ENCODE measurements at regions not wholly inside any gene's neighbourhood (a gene's known extent, or its start where the extent isn't known, plus 50 kb on each side); places are given as distances from the start of the nearest gene placed in this dataset.

- no peak for DNase-seq (ENCODE audit: low read depth)
Observed at GRCh38 chr6:153625089-153625488, 414.0 kb upstream of the OPRM1 start.

GRCh38 chr6:153624528-153624927 lies 414.5 kb upstream of the OPRM1 start:
- no peak for DNase-seq (ENCODE audit: low read depth)

GRCh38 chr6:153623496-153623895 lies 415.5 kb upstream of the OPRM1 start:
- no peak for DNase-seq (ENCODE audit: low read depth)

- DNase-seq (ENCODE audit: low read depth): no peak
Observed at GRCh38 chr6:153621491-153621890, 417.5 kb upstream of the OPRM1 start.

GRCh38 chr6:153621070-153621469 lies 418.0 kb upstream of the OPRM1 start:
- no peak for DNase-seq (ENCODE audit: low read depth)

GRCh38 chr6:153618371-153619322 lies 420.4 kb upstream of the OPRM1 start:
- no peak for DNase-seq (ENCODE audit: low read depth)

- DNase-seq (ENCODE audit: low read depth): no peak
Observed at GRCh38 chr6:153616506-153616905, 422.5 kb upstream of the OPRM1 start.

- DNase-seq (ENCODE audit: low read depth): no peak
Observed at GRCh38 chr6:153613719-153614455, 425.2 kb upstream of the OPRM1 start.

GRCh38 chr6:153602401-153602800 lies 436.6 kb upstream of the OPRM1 start:
- DNase-seq (ENCODE audit: low read depth): no peak

GRCh38 chr6:153599901-153600300 lies 439.1 kb upstream of the OPRM1 start:
- no peak for DNase-seq (ENCODE audit: low read depth)

GRCh38 chr6:153595903-153596302 lies 443.1 kb upstream of the OPRM1 start:
- no peak for DNase-seq (ENCODE audit: low read depth)

- DNase-seq (ENCODE audit: low read depth): no peak
Observed at GRCh38 chr6:153594871-153595270, 444.2 kb upstream of the OPRM1 start.

GRCh38 chr6:153591159-153591558 lies 447.9 kb upstream of the OPRM1 start:
- no peak for DNase-seq (ENCODE audit: low read depth)

GRCh38 chr6:153590411-153590810 lies 448.6 kb upstream of the OPRM1 start:
- DNase-seq (ENCODE audit: low read depth): no peak

- DNase-seq (ENCODE audit: low read depth): no peak
Observed at GRCh38 chr6:153588330-153588729, 450.7 kb upstream of the OPRM1 start.

GRCh38 chr6:153583685-153584084 lies 452.6 kb upstream of the RGS17 start:
- no peak for DNase-seq (ENCODE audit: low read depth)

- no peak for DNase-seq (ENCODE audit: low read depth)
Observed at GRCh38 chr6:153580776-153581175, 449.7 kb upstream of the RGS17 start.

GRCh38 chr6:153575528-153575927 lies 444.4 kb upstream of the RGS17 start:
- no peak for DNase-seq (ENCODE audit: low read depth)

- DNase-seq (ENCODE audit: low read depth): no peak
Observed at GRCh38 chr6:153574231-153574630, 443.1 kb upstream of the RGS17 start.

GRCh38 chr6:153572371-153572770 lies 441.3 kb upstream of the RGS17 start:
- DNase-seq (ENCODE audit: low read depth): no peak

GRCh38 chr6:153568628-153569027 lies 437.5 kb upstream of the RGS17 start:
- peak; percentile 10 for DNase-seq (ENCODE audit: low read depth)

- DNase-seq (ENCODE audit: low read depth): no peak
Observed at GRCh38 chr6:153564803-153565202, 433.7 kb upstream of the RGS17 start.

- DNase-seq (ENCODE audit: low read depth): no peak
Observed at GRCh38 chr6:153563001-153563400, 431.9 kb upstream of the RGS17 start.
